A549 (cell line): ENCODE measurements at regions not wholly inside any gene's neighbourhood (a gene's known extent, or its start where the extent isn't known, plus 50 kb on each side); places are given as distances from the start of the nearest gene placed in this dataset.

ENCODE experiments used
- BHLHE40 ChIP-seq: IDR thresholded peaks from 2 replicates; pipeline ENCODE4 v1.6.1; 2012; ENCODE audit warnings: low read depth, low read length, inconsistent platforms
- CEBPB ChIP-seq, 2 experiments: fragments of >200 bp in 1 of 2; sonication (Bioruptor Twin) in 1 of 2; formaldehyde crosslinking in 1 of 2; IDR thresholded peaks; 2 replicates each; pipeline ENCODE4 v1.6.1; 2012 to 2016
- CHD2 ChIP-seq: fragments of 150-350 bp; IDR thresholded peaks from 2 replicates; pipeline ENCODE4 v1.6.1; 2014; ENCODE audit warnings: low read length; ENCODE audit not compliant: partially characterized antibody
- ESRRA ChIP-seq: fragments of 150-350 bp; IDR thresholded peaks from 2 replicates; pipeline ENCODE4 v1.6.1; 2014; ENCODE audit warnings: mild to moderate bottlenecking, low read length, borderline replicate concordance
- JUN ChIP-seq, 2 experiments: fragments of >200 bp; sonication (Bioruptor Twin); formaldehyde crosslinking; IDR thresholded peaks; 2 replicates in 1 of 2; 3 replicates in 1 of 2; pipeline ENCODE4 v1.6.1; 2016 to 2017
- KDM1A ChIP-seq: fragments of 200-600 bp; sonication (generic); IDR thresholded peaks from 2 replicates; pipeline ENCODE4 v1.6.1; 2016; ENCODE audit warnings: low read depth, mild to moderate bottlenecking
- MAX ChIP-seq: IDR thresholded peaks from 2 replicates; pipeline ENCODE4 v1.6.1; 2012
- PBX3 ChIP-seq: IDR thresholded peaks from 2 replicates; pipeline ENCODE4 v1.6.1; 2012
- RAD21 ChIP-seq, 2 experiments: fragments of >200 bp in 1 of 2; sonication (Bioruptor Twin) in 1 of 2; formaldehyde crosslinking in 1 of 2; IDR thresholded peaks in 1 of 2; conservative IDR thresholded peaks in 1 of 2; 2 replicates in 1 of 2; 3 replicates in 1 of 2; pipeline ENCODE4 v1.6.1; 2012 to 2018; ENCODE audit warnings: inconsistent platforms in 1 of 2
- RFX5 ChIP-seq: fragments of 450-650 bp; IDR thresholded peaks from 2 replicates; pipeline ENCODE4 v1.7.1; 2014; ENCODE audit warnings: antibody characterized with exemption, mild to moderate bottlenecking, moderate library complexity
- RNF2 ChIP-seq: fragments of 200-600 bp; sonication (generic); IDR thresholded peaks from 2 replicates; pipeline ENCODE4 v1.6.1; 2016; ENCODE audit warnings: low read depth, mild to moderate bottlenecking, antibody characterized with exemption, moderate library complexity, borderline replicate concordance
- SMC3 ChIP-seq: fragments of >200 bp; sonication (Bioruptor Twin); formaldehyde crosslinking; IDR thresholded peaks from 3 replicates; pipeline ENCODE4 v1.6.1; 2018; ENCODE audit warnings: inconsistent platforms
- TF ChIP-seq, protein P1 (sequence below): fragments of >200 bp; sonication (Bioruptor Twin); formaldehyde crosslinking; IDR thresholded peaks from 3 replicates; pipeline ENCODE4 v1.6.1; 2016
- TF ChIP-seq, protein P2 (sequence below): fragments of >200 bp; sonication (Bioruptor Twin); formaldehyde crosslinking; IDR thresholded peaks from 3 replicates; pipeline ENCODE4 v1.5.1; 2016

DNA sequence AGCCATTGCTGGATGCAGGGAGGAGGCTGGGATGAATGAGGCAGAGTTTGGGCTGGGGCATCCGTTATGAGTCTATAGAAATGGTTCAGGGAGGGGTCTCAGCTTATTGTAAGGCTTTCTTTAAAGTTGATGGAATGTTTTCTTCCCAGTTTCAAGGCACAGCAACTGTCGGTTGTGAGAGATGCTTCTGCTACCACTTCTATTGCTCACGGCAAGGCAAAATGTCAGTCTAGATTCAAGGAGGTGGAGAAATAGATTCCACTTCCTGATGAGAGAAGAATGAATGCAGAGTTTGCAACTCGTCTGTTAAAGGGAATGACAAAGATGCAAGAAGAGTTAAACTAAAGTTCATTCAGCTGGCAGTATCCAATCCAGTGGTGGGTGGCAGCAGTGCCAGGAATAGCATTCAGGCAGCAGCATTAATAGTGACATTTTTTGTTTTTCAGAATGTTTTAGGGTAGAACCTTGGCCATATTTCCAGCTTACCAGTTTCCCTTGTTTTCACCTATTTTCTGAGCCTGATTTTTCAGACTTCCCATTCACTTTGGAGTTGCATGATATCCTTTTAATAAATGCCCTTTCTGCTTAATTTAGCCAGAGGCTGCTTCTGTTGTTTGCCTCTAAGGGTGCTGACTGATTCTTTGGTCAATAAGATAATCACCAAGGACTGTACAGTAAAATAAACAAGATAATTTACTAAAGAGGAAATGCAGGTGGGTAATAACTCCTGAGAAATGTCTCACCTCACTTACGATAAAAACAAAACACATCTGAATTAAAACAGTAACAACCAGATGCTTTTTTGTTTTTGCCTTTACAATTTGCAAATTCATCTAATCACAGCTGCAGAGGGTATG, 138.4 kb downstream of the RPIA start:
- TF ChIP-seq CEBPB (IDR thresholded peaks at IDR 0.05) (no peak), RAD21 (conservative IDR thresholded peaks at IDR 0.05 in 1 of 2, IDR thresholded peaks at IDR 0.05 in 1 of 2) (no peak), ESRRA (no peak), RNF2 (no peak), SMC3 (no peak), MAX (no peak), CHD2 (no peak), PBX3 (no peak), RFX5 (no peak), KDM1A (no peak), BHLHE40 (no peak), JUN (IDR thresholded peaks at IDR 0.05) (no peak)
- TF ChIP-seq, protein P1, sequence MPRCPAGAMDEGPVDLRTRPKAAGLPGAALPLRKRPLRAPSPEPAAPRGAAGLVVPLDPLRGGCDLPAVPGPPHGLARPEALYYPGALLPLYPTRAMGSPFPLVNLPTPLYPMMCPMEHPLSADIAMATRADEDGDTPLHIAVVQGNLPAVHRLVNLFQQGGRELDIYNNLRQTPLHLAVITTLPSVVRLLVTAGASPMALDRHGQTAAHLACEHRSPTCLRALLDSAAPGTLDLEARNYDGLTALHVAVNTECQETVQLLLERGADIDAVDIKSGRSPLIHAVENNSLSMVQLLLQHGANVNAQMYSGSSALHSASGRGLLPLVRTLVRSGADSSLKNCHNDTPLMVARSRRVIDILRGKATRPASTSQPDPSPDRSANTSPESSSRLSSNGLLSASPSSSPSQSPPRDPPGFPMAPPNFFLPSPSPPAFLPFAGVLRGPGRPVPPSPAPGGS: no peak
- TF ChIP-seq, protein P2, sequence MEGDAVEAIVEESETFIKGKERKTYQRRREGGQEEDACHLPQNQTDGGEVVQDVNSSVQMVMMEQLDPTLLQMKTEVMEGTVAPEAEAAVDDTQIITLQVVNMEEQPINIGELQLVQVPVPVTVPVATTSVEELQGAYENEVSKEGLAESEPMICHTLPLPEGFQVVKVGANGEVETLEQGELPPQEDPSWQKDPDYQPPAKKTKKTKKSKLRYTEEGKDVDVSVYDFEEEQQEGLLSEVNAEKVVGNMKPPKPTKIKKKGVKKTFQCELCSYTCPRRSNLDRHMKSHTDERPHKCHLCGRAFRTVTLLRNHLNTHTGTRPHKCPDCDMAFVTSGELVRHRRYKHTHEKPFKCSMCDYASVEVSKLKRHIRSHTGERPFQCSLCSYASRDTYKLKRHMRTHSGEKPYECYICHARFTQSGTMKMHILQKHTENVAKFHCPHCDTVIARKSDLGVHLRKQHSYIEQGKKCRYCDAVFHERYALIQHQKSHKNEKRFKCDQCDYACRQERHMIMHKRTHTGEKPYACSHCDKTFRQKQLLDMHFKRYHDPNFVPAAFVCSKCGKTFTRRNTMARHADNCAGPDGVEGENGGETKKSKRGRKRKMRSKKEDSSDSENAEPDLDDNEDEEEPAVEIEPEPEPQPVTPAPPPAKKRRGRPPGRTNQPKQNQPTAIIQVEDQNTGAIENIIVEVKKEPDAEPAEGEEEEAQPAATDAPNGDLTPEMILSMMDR: no peak
